DLD1 (cell line): ENCODE measurements at regions not wholly inside any gene's neighbourhood (a gene's known extent, or its start where the extent isn't known, plus 50 kb on each side); places are given as distances from the start of the nearest gene placed in this dataset.
"Not testable (repeated sequence)": the region's sequence is repeated elsewhere in the genome, so short reads cannot be mapped to it uniquely, and the experiment has no call there.

Experiments
- in situ Hi-C: cut with HindIII; loops from 2 replicates; pipeline ENCODE4 v1.10.0; 2017; ENCODE audit warnings: low sequenced_read_pairs

DNA sequence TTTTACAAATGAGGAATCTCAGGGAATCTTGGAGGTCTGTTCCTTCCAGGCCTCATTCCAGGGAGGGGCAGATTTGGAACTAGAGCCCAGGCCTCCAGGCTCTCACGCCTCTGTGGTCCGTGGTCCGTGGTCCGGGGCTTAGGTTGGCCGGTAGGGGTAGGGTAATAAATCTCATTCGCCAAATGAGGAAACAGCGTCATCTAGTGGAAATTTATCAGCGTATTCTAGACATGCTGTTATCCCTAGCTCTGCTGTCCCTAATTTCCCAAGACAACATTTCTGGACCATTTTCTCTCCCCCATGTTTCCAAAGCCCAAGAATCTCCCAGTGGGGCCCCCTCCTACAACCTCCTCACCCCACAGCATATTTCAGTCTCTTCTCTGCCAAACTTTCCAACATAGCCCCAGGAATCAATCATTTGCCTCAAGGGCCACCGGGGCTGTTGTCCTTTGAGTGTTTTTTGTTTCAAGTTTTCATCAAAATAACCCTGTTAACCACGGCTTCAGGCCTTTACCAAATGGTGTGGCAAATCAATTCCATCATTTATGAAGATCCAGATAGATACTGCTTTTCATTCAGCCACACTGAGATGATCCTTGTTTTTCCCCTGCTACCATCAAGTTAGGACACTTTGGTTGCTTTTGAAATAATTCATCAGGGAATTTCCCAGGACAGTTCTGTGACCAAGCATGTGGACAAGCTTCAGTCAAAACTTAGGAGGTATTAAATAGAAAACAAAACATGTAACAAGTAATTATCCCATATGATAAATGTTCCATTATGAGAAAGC lies 126.8 kb downstream of the ALDH8A1 start:
- in situ Hi-C loops = loop anchor here (5.0 to 10.0 kb wide), 4 partner anchors 64 to 656 kb away; no protein-coding TSS in a partner anchor

DNA sequence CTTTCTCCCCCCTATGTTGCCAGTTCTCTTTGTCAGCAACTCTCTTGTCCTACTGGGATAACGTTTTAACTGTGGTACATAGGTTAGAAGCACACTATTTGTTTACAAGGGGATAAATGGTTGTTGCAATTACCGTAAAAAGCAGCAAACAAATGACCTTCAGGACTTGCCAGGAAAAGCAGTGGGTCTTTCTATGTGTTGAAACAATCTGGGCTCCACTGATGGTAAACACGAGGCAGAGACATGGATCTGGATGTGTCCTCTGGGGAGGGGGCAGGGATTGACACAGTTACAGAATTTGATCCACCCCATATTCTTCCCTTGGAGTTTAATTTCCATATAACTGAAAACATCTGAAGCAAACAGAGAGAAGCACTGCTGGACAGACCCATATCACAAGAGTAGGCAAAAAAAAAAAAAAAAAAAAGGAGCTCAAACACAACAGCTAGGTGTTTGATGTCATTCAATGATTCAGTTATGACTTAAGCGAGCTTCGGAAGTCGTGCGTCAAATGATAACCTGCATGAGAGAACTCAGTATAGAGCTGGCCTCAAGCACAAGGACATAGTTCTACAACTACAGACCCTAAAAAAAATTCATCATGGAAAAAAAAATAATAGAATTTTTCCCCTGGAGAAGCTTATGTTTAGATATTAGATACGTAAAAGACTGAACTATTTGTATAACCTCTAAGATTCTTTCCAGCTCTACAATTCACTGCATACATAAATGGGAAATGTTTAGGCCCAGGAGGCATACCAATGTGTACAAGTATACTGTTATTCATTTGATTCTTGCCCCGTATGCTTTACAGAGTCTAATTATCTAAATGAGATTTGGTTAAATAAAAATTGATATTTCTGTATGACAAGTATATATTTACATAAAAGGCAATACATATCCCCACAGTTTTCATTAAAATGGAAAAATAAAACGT lies 127.7 kb downstream of the ALDH8A1 start:
- in situ Hi-C loops = loop anchor here (5.0 to 10.0 kb wide), 4 partner anchors 65 to 655 kb away; no protein-coding TSS in a partner anchor

DNA sequence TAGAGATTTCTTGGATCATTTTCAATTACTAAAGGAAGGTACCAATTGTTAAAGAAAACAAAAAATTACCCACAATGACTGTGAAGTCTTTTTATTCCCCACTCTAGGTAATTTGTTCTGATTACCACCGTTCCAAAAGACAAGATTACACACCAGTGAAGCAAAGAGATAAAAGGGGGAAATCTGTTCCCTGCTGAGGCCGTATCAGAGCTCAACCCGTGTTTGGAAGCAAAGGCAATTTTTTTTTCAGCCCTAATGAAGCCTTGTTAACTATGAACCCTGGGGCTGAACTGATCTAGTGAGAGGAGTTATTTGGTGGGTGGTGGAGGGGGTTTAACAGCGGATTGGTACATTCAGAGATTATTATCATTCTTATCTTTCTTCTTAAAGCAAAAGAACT lies 128.5 kb downstream of the ALDH8A1 start:
- in situ Hi-C loops = loop anchor here (5.0 to 10.0 kb wide), 4 partner anchors 66 to 654 kb away; no protein-coding TSS in a partner anchor

GRCh38 chr6:134819863-134820800 lies 129.8 kb downstream of the ALDH8A1 start:
- in situ Hi-C loops = loop anchor here (5.0 to 10.0 kb wide), 4 partner anchors 67 to 653 kb away; no protein-coding TSS in a partner anchor

DNA sequence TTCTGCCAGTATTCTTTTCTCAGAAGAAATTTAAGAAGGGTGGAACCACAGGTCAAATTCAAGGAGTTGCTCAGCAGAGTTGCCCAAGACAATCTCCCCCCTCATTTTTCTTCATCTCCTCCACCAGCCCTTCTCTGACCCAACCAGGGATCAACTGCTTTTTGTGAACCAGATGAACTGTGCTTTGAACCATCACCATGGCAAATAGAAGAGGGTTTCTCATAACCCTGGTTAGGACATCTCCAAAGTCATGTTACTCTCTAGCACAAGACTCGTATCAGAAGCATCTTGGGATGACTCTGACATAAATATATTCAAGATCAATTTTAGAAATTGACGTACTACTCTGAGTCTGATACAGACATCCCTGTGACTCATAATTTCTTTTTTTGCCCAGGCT lies 130.7 kb downstream of the ALDH8A1 start:
- in situ Hi-C loops = no loop called here

DNA sequence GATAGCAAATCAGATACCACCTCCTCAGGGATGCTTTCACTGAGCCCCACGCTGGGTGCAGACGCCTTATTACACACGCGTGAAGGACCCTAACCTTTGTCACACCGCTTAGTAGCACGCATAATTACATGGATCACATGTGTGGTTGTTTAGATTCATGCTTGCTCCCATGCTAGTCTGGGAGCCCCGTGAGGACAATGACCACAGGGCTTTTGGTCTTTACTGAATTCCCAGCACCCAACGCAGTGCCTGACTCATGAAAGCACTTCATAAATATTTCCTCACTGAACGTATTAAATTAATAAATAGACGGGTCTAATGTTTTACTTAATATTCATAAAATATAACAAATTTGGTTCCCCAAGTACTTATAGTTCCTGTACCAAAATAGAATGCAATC lies 132.5 kb downstream of the ALDH8A1 start:
- in situ Hi-C loops = no loop called here

DNA sequence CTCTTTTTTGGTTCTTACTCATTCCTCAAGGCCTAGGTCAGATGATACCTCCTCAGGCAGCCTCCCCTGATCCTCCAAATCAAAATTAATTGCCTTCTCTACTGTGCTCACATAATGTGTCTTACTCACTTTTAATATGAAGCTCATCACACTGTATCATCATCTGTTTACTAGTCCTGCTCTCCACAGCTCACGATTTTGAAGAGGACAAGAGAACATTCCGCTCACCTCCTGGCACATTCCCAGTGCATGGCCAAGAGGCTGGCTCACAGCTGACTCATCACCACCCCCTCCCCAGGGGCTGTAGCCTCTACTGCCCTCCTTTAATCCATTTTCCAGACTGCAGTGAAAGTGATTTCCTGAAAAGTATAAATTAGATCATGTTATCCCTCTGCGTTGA lies 133.1 kb downstream of the ALDH8A1 start:
- in situ Hi-C loops = no loop called here

GRCh38 chr6:134816300-134816699 lies 133.6 kb downstream of the ALDH8A1 start:
- in situ Hi-C loops = no loop called here

DNA sequence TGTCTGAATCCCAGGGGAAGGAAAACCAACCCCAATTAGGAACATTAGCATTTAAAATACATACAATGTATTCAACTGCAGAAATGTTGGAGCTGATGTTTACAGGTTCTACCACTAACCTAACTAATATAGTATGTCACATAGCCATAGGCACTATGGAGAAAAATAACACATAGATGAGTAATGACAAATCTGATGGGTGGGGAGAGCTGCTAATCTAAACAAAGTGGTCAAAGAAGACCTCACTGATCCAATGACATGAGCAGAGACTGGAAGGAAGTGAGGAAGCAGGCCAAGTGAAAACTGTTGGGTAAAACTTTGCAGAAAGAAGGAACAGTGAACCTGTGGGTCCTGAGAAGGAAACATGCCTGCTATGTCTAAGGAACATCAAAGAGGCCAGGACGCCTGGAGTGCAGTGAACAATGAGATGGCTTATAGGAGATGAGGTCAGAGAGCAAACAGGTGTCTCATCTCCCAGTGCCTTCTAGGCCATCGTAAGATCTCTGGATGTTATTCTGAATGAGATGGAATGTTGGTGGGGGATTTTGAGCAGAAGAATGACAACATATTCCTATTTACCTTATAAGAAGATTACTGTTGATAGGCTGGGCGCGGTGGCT lies 135.7 kb downstream of the ALDH8A1 start:
- in situ Hi-C loops = no loop called here

- in situ Hi-C loops = no loop called here
Measured at GRCh38 chr6:134813146-134813545, 136.8 kb downstream of the ALDH8A1 start.

DNA sequence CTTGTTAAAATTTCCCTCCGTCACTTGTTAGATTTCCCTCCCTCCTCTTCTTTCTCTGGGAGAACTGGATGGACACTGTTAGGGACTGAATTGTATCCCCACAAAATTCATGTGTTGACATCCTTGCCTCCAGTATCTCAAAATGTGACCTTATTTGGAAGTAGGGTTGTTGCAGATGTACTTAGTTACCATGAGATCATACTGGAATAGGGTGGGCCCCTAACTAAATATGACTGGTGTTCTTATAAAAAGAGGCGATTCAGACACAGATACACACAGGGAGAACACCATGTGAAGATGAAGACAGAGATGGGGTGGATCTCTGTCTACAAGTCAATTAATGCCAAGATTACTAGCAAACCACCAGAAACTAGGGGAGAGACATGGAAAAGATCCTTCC lies 139.5 kb downstream of the ALDH8A1 start:
- in situ Hi-C loops = no loop called here

GRCh38 chr6:134809130-134809529 lies 140.8 kb downstream of the ALDH8A1 start:
- in situ Hi-C loops = no loop called here

DNA sequence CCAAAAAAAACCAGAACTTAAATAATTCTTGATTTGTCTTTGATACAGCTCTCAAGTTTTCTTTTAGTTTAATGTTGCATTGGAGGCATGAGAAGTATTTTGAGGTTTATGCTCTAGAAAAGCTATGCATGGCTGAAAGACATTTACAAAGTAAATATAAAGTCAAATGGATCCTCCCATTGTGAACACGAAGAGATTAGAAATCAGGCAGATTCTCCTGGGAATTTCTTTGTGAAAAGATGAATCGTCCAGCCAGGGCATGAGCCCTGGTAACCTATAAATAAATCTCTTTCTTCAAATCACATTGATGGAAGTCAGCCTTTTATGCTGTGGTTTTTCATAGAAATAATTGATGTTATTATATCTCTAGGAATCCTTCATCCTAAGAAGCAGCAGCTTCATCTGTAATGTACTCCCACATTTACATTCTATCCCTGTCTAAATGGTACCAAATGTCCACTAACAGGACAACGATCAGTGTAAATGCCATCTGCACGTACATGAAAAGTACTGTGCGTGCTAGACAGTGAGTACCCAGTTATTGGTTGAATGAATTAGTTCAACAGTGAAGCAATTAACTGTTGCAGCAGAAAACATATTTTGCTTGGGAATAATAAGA lies 143.6 kb downstream of the ALDH8A1 start:
- in situ Hi-C loops = no loop called here

GRCh38 chr6:134805168-134805567 lies 144.7 kb downstream of the ALDH8A1 start:
- in situ Hi-C loops = no loop called here

GRCh38 chr6:134804311-134804710 lies 145.6 kb downstream of the ALDH8A1 start:
- in situ Hi-C loops = not testable (repeated sequence)

DNA sequence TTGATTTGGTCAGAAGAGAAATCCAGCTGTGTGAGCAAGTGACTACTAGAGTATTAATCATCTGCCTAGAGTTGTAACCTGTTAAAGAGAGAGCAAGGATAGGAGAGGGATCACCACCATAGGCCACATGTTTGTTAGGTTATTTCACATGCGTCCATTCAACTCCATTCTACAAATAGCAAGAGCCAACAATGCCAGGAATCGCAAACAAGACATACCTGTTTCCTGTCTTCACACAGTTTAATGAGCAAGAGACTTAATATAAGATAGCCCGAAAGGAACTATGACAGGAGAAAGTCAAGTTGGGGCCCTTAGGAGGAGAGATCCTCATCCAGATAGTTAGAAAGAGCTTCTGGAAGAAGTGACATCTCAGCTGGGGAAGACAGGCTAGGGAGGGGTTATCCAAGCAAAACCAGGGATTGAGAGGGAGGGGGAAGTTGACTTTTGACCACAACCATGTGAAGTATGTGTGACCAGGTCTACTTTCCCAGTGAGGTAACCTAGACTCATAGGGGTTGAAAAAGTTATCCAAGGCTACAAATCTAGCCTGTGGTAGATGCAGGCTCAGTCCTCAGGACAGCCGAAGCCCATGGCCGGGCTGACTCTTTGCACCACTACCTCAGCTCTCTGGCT lies 147.4 kb downstream of the ALDH8A1 start:
- in situ Hi-C loops = no loop called here

- in situ Hi-C loops = no loop called here
Measured at GRCh38 chr6:134797400-134798113, 152.3 kb downstream of the ALDH8A1 start.

DNA sequence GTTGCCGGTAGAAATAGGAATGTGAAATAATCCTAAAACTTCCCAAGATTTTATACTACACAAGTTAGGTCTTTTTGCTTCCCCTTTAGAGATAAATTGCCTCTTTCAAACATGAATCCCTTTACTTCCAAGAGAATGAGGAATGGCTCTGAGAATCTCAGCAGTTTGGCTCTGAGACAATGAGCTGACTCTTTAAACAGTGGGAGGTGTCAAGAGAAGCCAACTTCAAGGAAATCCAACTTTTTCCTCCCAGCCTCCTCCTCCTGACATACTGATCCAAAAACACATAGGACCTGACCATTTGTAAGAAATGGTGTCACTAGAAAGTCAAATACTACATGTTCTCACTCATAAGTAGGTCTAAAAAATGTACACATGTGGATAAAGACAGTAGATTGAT lies 154.2 kb downstream of the ALDH8A1 start:
- in situ Hi-C loops = no loop called here
